Mucosa of descending colon (tissue), 3 donors: ENCODE measurements at regions not wholly inside any gene's neighbourhood (a gene's known extent, or its start where the extent isn't known, plus 50 kb on each side); places are given as distances from the start of the nearest gene placed in this dataset.

Experiments
- ATAC-seq: fragments of 200-7000 bp; cut with Tn5 transposase; one replicate; pipeline ENCODE4 v1.9.1; 2020; ENCODE audit warnings: mild to moderate bottlenecking, moderate library complexity
- DNase-seq, 3 donors: peaks; one replicate each; pipeline ENCODE4 v3.0.0-alpha.2; 2020
- H3K36me3 ChIP-seq: fragments of 200-600 bp; one replicate; pipeline ENCODE4 v1.8.0; 2021; ENCODE audit warnings: low read depth, mild to moderate bottlenecking
- H3K4me1 ChIP-seq: fragments of 200-600 bp; one replicate; pipeline ENCODE4 v1.8.0; 2021; ENCODE audit warnings: low read depth, mild to moderate bottlenecking
- H3K4me3 ChIP-seq: fragments of 200-600 bp; one replicate; pipeline ENCODE4 v1.8.0; 2021; ENCODE audit warnings: mild to moderate bottlenecking
- H3K9me3 ChIP-seq: fragments of 200-600 bp; one replicate; pipeline ENCODE4 v1.8.0; 2021; ENCODE audit warnings: mild to moderate bottlenecking
- intact Hi-C, 2 donors: fragments of 100-400 bp; cut with DNase I in 1 of 2; cut with micrococcal nuclease in 1 of 2; formaldehyde crosslinking; loops; one replicate each; pipeline versions ENCODE4 v1.11.0 to v1.11.1; 2022; cut with DNase I, micrococcal nuclease
- TF ChIP-seq, protein P1 (sequence below): fragments of 200-600 bp; IDR thresholded peaks from one replicate; pipeline ENCODE4 v1.8.0; 2022; ENCODE audit warnings: antibody characterized with exemption, mild to moderate bottlenecking
- donor health status: DM: no; HTN: no; CAD: no; lungs with moderate emphysema.
- donor health status: DM: no; HTN: no; CAD: no.
- donor health status: DM: no; HTN: yes; CAD: no.

DNA sequence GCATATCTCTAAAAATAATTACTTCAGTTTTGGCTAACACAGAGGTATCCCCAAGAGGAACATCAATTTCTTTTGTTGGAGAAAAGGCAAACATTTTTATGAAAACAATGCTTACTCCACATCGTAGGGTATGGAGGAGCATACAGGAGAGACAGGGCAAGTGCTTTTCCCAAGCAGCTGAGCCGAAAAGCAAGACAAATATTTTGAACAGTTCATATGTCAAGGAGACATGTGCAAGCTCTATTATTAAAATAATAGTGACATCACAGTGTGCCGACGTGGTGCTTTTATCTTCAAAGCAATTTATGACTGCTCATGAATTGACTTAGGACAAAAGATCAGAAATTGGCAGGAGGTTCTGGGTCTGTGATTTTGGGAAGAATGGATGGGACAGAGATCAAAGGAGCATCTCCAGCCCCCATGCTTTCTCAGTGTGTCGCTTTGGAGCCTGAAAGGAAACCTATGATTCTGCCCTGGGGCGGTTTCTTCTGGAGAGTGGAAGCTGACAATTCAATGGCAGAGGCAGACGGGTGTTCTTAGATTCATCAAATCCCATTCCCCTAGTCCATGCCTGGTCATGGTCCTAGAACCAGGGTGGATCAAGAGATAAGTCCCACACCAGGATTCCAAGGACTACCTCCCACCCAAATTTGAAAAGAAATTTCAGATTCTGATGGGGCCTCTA is 97.1 kb downstream of the JCAD start:
- intact Hi-C loops: no loop called here
- no peak overlapping the region for H3K4me3 ChIP-seq
- H3K4me1 ChIP-seq: no peaks in the 10 kb centered on the region
- ATAC-seq (no peak), DNase-seq (no peak)
- TF ChIP-seq, protein P1, sequence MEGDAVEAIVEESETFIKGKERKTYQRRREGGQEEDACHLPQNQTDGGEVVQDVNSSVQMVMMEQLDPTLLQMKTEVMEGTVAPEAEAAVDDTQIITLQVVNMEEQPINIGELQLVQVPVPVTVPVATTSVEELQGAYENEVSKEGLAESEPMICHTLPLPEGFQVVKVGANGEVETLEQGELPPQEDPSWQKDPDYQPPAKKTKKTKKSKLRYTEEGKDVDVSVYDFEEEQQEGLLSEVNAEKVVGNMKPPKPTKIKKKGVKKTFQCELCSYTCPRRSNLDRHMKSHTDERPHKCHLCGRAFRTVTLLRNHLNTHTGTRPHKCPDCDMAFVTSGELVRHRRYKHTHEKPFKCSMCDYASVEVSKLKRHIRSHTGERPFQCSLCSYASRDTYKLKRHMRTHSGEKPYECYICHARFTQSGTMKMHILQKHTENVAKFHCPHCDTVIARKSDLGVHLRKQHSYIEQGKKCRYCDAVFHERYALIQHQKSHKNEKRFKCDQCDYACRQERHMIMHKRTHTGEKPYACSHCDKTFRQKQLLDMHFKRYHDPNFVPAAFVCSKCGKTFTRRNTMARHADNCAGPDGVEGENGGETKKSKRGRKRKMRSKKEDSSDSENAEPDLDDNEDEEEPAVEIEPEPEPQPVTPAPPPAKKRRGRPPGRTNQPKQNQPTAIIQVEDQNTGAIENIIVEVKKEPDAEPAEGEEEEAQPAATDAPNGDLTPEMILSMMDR: no peak
- no peaks in the 10 kb centered on the region for H3K36me3 ChIP-seq
- H3K9me3 ChIP-seq: no peaks in the 10 kb centered on the region

DNA sequence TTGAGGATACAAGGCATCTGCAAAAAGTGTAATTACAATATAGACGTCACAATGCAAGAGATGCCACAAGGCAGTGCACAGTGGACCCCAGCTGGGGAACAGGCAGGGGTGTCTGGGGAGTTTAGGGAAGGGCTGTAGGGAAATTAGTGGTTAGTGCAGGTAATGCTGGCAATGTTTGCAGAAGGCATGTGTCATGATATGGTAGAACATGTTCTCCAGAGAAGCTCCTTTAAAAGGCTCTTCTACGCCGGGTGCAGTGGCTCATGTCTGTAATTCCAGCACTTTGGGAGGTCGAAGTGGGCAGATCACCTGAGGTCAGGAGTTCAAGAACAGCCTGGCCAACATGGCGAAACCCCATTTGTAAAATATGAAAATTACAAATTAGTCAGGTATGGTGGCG is 98.0 kb downstream of the JCAD start:
- Histone ChIP-seq H3K4me3 (no peak overlapping the region), H3K9me3 (no peaks in the 10 kb centered on the region), H3K4me1 (no peaks in the 10 kb centered on the region), H3K36me3 (no peaks in the 10 kb centered on the region)
- ATAC-seq (no peak), DNase-seq (no peak)
- intact Hi-C loops: no loop called here
- TF ChIP-seq, protein P1: no peak

DNA sequence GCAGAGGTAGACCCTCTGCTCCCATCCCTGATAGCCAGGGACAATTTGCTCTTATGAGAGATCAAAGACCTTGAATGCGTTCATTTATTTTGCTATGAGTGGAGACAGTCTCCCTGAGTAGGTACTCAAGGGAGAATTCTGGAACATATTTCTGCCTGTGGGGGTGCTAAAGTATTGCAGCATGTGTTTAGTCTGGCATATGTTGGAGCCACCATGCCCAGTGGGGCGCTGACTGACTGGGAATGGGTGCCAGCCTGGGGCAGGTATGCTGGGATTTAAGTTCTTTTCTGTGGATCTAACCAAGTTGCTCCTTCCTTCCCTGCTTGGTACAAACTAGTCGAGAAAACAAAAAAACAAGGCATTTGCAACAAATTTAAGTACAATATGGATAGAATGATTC is 99.1 kb downstream of the JCAD start:
- intact Hi-C loops: no loop called here
- no peaks in the 10 kb centered on the region for H3K9me3 ChIP-seq
- H3K4me1 ChIP-seq: no peaks in the 10 kb centered on the region
- DNase-seq: no peak
- no peaks in the 10 kb centered on the region for H3K36me3 ChIP-seq
- no peak overlapping the region for H3K4me3 ChIP-seq
- ATAC-seq: no peak
- TF ChIP-seq, protein P1: no peak

DNA sequence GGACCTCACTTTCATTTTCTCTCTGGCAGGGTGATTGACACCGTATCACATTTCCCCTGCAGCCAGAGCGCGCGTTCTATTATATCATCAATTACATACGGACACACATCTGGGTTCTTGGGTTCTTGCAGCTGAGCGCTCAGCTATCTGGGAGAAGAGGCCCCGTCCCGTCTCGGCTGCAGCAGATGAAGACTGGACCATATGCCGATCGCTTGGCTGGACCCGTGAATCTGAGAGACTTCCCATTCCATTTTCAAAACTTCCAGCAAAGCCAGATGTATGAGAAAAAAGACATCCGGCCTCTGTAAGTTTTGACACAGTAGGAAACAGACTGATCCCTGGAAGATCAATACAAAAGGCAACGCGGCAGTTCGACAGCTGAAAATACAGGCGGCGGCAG is 99.8 kb downstream of the JCAD start:
- Histone ChIP-seq H3K4me1 (no peaks in the 10 kb centered on the region), H3K36me3 (no peaks in the 10 kb centered on the region), H3K4me3 (no peak overlapping the region), H3K9me3 (no peaks in the 10 kb centered on the region)
- DNase-seq: no peak
- TF ChIP-seq, protein P1: no peak
- ATAC-seq: no peak
- intact Hi-C loops: no loop called here

DNA sequence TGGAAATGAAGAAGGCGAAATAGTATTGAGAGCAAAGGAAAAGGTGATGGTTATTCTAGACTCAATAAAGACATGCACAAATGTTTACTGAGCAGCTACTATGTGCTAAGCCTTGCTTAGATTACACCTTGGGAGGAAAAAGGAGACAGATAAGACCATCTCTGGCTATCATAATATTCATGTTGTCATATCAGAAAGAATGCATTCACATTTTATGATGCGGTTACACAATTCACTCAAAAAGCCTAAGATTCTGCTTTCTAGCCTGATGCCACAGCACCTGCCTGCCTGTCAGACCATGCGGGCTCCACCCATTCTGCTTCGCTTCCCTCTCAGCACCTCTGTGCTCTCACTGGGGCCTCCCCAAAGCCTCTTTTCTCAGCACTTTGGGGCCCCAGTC is 100.9 kb downstream of the JCAD start:
- Histone ChIP-seq H3K36me3 (no peaks in the 10 kb centered on the region), H3K9me3 (no peaks in the 10 kb centered on the region), H3K4me1 (no peaks in the 10 kb centered on the region), H3K4me3 (no peak overlapping the region)
- TF ChIP-seq, protein P1: no peak
- no peak for ATAC-seq
- no peak for DNase-seq
- intact Hi-C loops: no loop called here

DNA sequence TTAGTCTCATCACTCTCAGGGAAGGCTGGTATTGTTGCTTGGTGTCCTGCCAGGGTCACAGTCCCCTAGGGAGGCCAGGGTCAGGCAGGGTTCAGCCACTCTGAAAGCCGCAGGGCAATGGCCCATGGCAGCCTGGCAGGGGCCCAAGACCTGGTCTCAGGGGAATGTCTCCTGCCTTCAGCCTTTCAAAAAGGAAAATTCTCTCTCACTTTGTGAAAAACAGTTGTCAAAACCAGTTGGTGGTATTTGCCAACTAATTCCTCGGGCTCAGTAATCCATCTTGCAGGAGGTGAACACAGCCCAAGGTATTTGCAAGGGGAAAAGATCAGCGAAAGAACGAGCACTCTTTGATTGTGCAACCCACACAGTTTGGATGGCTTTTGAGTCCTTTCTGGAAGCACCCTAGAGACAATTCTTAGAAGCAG is 101.5 kb downstream of the JCAD start:
- TF ChIP-seq, protein P1: no peak
- Histone ChIP-seq H3K9me3 (no peaks in the 10 kb centered on the region), H3K4me3 (no peak overlapping the region), H3K36me3 (no peaks in the 10 kb centered on the region), H3K4me1 (no peaks in the 10 kb centered on the region)
- intact Hi-C loops: no loop called here
- ATAC-seq: no peak
- no peak for DNase-seq
